Neutrophil (primary cell): ENCODE measurements at regions not wholly inside any gene's neighbourhood (a gene's known extent, or its start where the extent isn't known, plus 50 kb on each side); places are given as distances from the start of the nearest gene placed in this dataset.

Experiments
- H3K27ac ChIP-seq: fragments of 200-600 bp; sonication (generic); 2 replicates; pipeline ENCODE4 v1.5.1; 2016; ENCODE audit warnings: mild to moderate bottlenecking, moderate library complexity
- H3K27me3 ChIP-seq: fragments of 200-600 bp; sonication (generic); 2 replicates; pipeline ENCODE4 v1.6.0; 2016; ENCODE audit warnings: mild to moderate bottlenecking
- H3K36me3 ChIP-seq: fragments of 200-600 bp; sonication (generic); 2 replicates; pipeline ENCODE4 v1.5.1; 2017
- H3K4me1 ChIP-seq, 2 experiments: fragments of 200-600 bp in 1 of 2; sonication (generic) in 1 of 2; 1 replicate in 1 of 2; 2 replicates in 1 of 2; pipeline versions ENCODE4 v1.5.1 to v1.6.1; 2013 to 2016; ENCODE audit warnings: low read depth in 1 of 2, low read length in 1 of 2, mild to moderate bottlenecking in 1 of 2, moderate library complexity in 1 of 2; ENCODE audit not compliant: control insufficient read depth in 1 of 2, insufficient read depth in 1 of 2
- H3K4me3 ChIP-seq, 2 experiments: fragments of 200-600 bp in 1 of 2; sonication (generic) in 1 of 2; 1 replicate in 1 of 2; 2 replicates in 1 of 2; pipeline ENCODE4 v1.5.1; 2013 to 2016; ENCODE audit warnings: low read depth in 1 of 2, low read length in 1 of 2, mild to moderate bottlenecking in 1 of 2, moderate library complexity in 1 of 2
- H3K9me3 ChIP-seq: fragments of 200-600 bp; sonication (generic); 2 replicates; pipeline ENCODE4 v1.5.1; 2016
- TF ChIP-seq, protein P1 (sequence below): fragments of 200-600 bp; sonication (generic); IDR thresholded peaks from 2 replicates; pipeline ENCODE4 v1.5.1; 2016; ENCODE audit warnings: antibody characterized with exemption

DNA sequence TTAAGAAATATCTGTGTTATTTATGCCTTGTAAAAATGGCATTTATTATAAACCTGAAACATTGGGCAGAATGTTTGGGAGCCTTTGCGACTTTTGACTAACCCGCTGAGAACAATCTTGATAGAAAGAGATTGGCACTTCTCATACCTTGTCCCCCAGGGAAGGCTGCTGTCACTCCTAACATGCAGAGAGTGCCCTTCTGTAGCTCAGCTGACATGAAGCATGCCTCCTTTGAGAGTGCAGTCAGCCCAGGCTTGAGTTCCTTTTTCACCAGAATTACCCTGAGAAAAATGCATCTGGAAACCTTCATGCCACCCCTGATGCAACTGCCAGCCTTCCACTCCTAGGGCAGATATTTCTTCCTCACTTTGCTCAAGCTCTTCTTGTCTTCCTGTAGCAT, 569.2 kb upstream of the ARPP21 start:
- Histone ChIP-seq H3K27ac (no peak overlapping the region), H3K4me1 (no peaks in the 10 kb centered on the region), H3K4me3 (no peak overlapping the region), H3K27me3 (no peaks in the 10 kb centered on the region), H3K9me3 (no peaks in the 10 kb centered on the region), H3K36me3 (no peaks in the 10 kb centered on the region)
- TF ChIP-seq, protein P1, sequence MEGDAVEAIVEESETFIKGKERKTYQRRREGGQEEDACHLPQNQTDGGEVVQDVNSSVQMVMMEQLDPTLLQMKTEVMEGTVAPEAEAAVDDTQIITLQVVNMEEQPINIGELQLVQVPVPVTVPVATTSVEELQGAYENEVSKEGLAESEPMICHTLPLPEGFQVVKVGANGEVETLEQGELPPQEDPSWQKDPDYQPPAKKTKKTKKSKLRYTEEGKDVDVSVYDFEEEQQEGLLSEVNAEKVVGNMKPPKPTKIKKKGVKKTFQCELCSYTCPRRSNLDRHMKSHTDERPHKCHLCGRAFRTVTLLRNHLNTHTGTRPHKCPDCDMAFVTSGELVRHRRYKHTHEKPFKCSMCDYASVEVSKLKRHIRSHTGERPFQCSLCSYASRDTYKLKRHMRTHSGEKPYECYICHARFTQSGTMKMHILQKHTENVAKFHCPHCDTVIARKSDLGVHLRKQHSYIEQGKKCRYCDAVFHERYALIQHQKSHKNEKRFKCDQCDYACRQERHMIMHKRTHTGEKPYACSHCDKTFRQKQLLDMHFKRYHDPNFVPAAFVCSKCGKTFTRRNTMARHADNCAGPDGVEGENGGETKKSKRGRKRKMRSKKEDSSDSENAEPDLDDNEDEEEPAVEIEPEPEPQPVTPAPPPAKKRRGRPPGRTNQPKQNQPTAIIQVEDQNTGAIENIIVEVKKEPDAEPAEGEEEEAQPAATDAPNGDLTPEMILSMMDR, result no peak

DNA sequence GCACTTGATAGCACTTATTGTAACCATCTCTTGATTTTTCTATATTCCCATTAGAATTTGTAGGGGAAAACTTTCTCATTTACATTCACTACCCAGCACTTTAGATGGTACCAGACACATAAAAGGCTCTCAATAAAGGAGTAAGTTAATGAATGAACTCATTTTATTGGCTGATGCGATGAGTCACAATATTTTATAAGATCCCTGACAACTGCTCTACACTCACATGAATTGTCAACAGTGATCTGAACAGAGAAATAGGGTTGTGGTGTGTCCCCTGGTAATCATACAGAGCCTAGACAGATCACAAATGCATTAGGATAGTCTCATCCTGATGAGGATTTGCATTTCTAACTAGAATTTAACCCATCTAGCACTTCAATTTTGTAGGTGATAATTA, 567.6 kb upstream of the ARPP21 start:
- TF ChIP-seq, protein P1, result no peak
- Histone ChIP-seq H3K4me3 (no peak overlapping the region), H3K27me3 (no peaks in the 10 kb centered on the region), H3K27ac (no peak overlapping the region), H3K9me3 (no peaks in the 10 kb centered on the region), H3K4me1 (no peaks in the 10 kb centered on the region), H3K36me3 (no peaks in the 10 kb centered on the region)

DNA sequence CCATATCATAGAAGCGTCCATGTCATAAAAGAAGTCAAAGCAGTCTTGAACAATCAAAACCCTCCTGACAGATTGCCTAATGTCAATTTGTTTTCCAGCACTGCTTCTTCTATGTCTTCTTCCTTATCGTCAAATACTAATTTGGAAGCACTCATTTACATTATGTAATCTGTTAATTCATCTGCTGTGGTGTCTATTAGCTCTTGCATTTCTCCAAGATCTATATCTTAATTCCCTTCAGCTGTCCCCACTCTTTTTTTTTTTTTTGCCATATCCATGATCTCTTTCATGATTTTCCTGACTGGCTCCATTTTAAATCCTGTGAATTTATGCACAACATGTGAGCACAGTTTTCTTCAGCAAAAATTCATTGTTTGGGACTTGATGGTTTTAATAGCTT, 560.5 kb upstream of the ARPP21 start:
- Histone ChIP-seq H3K4me3 (no peak overlapping the region), H3K27me3 (no peaks in the 10 kb centered on the region), H3K36me3 (no peaks in the 10 kb centered on the region), H3K4me1 (no peaks in the 10 kb centered on the region), H3K9me3 (no peaks in the 10 kb centered on the region), H3K27ac (no peak overlapping the region)
- TF ChIP-seq, protein P1, result no peak

DNA sequence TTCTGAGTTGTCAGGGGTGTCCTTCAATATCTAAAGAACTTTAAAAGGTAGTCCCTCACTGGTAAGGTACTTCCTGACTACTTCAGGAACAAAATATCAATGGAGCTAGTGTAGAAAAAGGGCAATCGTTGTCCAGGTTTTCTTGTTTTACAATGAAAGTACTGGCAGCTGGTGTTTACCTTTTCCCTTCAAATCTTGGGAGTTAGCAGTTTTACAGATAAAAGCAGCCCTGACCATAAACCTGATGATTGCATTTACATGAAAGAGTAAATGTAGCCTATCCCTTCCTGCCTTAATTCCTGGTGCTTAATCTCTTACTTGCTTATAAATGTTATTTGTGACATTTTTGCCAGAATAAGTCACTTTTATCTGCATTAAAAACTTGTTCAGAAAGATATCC, 559.9 kb upstream of the ARPP21 start:
- H3K27me3 ChIP-seq, result no peaks in the 10 kb centered on the region

DNA sequence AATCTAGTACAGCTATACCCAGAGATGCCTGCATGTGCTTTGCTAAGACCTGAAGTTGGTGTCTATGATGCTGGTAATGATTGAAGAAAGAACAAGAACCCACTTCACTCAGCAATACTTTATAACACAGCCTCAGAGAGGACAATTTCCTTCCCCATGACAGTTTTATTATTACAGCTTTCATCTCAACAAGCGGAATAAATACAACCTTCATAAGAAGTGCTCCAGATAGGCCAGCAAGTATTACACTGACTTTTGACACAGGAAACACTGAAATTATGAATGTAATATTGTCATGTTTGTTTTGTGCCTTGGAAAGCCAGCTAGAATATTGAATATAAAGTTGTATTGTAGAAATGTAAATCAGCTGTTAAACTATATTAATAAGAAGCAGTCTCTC, 557.4 kb upstream of the ARPP21 start:
- no peaks in the 10 kb centered on the region for H3K9me3 ChIP-seq
- TF ChIP-seq, protein P1, result no peak
- no peaks in the 10 kb centered on the region for H3K27me3 ChIP-seq
- no peak overlapping the region for H3K4me3 ChIP-seq
- no peaks in the 10 kb centered on the region for H3K4me1 ChIP-seq
- H3K36me3 ChIP-seq, result no peaks in the 10 kb centered on the region
- no peak overlapping the region for H3K27ac ChIP-seq

More for the DNA sequence above, 559.9 kb upstream of the ARPP21 start:
- Histone ChIP-seq H3K27ac (no peak overlapping the region), H3K36me3 (no peaks in the 10 kb centered on the region), H3K9me3 (no peaks in the 10 kb centered on the region), H3K4me1 (no peaks in the 10 kb centered on the region), H3K4me3 (no peak overlapping the region)
- TF ChIP-seq, protein P1, result no peak

DNA sequence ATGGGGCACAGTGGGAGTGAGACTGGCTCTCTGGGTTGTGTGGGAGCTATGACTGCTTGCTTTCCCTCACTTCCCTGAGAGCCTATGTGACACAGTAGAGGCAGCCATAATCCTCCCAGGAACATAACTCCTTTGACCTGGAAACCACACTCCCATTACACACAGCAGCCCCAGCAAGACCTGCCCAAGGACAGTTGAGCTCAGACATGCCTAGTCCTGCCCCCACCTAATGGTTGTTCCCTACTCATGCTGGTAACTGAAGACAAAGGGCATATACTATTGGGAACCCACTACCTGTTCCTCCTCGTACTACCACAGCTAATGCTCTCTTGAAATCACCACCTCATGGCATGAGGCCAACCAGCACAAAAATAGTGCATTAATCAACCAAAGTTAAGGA, 550.4 kb upstream of the ARPP21 start:
- TF ChIP-seq, protein P1, result no peak
- H3K9me3 ChIP-seq, result no peaks in the 10 kb centered on the region

More for the DNA sequence above, 550.4 kb upstream of the ARPP21 start:
- Histone ChIP-seq H3K36me3 (no peaks in the 10 kb centered on the region), H3K27me3 (no peaks in the 10 kb centered on the region), H3K27ac (no peak overlapping the region), H3K4me3 (no peak overlapping the region), H3K4me1 (no peaks in the 10 kb centered on the region)
